HG03575 (cell line): ENCODE measurements at regions not wholly inside any gene's neighbourhood (a gene's known extent, or its start where the extent isn't known, plus 50 kb on each side); places are given as distances from the start of the nearest gene placed in this dataset.
"Not testable (repeated sequence)": the region's sequence is repeated elsewhere in the genome, so short reads cannot be mapped to it uniquely, and the experiment has no call there.

Experiments used
- ATAC-seq: cut with Tn5 transposase; IDR thresholded peaks from one replicate; pipeline ENCODE4 v1.9.1; 2021; ENCODE audit not compliant: unreplicated experiment, insufficient number of reproducible peaks, low FRiP score; ENCODE audit errors: extremely low read depth

DNA sequence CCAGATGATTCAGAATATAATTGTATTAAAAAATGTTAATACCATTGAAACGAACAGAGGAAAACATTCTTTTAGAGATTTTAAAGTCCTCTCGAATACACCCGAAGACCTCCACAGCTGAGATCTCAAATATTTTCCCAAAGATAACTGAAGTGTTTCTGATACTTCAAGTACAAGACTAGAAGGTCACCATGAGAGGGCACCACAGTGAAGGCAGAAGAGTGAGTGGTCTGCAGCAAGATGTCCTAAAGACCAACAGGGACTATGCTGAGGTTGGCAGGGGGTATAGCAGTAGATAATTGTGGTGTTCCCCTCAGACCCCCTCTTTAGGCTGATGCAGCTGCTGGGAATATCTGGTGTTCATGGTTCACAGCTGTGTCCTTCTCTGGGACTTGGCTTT is 156.5 kb downstream of the PDCD6IP start:
- ATAC-seq = no peak

GRCh38 chr3:33956206-33956605 is 157.8 kb downstream of the PDCD6IP start:
- ATAC-seq = no peak

- no peak for ATAC-seq
Measured at GRCh38 chr3:33956776-33957175, 158.3 kb downstream of the PDCD6IP start.

DNA sequence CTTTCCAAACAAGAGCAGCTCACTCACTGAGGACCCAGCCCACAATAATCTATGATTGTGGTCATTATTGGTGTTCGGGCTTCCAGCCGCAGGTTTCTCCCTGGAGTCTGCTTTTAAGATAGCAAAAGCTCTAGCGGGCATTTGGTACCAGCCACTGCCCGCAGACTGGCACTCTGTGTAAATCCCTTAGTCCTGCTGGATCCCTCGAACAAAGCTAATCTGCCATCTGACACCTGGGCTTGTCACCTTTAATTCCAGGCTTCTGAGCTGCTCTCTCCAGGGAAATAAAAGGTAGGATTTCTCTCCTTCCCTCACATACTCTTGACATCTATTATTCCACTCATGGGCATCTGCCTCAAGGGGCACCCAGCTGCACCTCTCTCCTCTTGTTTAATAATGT is 158.7 kb downstream of the PDCD6IP start:
- ATAC-seq = no peak

GRCh38 chr3:33958661-33959060 is 160.2 kb downstream of the PDCD6IP start:
- no peak for ATAC-seq

DNA sequence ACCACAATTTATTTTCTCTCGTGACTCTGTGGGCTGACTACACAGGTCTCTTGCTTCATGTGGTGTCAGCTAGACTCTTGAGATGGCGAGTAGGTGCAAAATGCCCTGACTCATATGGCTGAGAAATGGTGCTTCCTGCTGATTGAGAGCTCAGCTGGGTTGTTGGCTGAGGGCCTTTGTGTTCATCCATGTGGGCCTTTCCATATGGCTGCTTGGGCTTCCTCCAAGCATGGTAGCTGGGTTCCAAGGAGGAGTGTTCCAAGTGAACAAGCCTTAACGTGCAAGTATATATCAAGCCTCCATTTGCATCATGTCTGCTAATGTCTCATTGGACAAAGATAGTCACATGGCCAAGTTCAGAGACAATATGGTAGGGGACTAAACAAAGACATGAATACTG is 164.0 kb downstream of the PDCD6IP start:
- ATAC-seq = no peak

- not testable (repeated sequence) for ATAC-seq
Measured at GRCh38 chr3:33970180-33970579, 171.8 kb downstream of the PDCD6IP start.

DNA sequence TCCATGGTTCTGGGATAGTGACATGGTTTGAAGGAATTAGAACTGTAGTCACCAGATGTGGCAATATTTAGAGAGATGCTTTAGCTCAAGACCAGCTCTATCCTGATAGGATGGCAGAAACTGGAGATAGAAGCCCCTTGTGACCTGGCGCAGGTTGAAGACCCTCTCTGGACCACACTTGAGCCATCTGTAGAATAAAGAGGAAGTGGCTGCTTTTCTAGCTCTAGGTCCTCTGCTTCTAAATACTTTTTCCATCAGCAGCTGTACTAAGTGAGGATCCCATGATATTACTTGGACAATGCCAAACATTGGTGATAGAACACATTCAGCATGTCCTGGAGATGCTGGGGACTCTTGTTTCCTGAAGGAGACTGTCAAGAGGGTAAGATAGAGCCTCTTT is 172.6 kb downstream of the PDCD6IP start:
- ATAC-seq = no peak

- ATAC-seq = no peak
Measured at GRCh38 chr3:33975463-33975862, 177.0 kb downstream of the PDCD6IP start.

- no peak for ATAC-seq
Measured at GRCh38 chr3:33977227-33977626, 178.8 kb downstream of the PDCD6IP start.

DNA sequence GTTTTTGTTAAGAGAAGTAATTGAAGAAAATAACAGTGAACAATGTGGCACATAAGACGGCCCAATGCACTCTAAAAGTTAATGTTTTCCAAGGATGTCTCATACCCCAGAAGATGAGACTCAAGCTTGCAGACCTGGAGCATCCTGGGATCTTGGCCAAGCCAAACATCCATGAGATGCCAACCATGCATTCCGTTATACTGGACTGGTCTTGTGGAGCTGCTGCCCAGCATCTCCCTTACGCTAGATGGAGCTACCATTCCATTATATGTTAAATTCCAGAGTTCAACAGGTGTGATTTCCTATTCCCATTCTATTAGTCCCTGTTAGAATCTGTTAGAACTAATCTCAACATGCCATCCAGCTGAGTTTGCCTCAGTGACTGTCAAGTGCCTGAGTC is 181.8 kb downstream of the PDCD6IP start:
- ATAC-seq = no peak

GRCh38 chr3:33982269-33982798 is 183.9 kb downstream of the PDCD6IP start:
- ATAC-seq = no peak

DNA sequence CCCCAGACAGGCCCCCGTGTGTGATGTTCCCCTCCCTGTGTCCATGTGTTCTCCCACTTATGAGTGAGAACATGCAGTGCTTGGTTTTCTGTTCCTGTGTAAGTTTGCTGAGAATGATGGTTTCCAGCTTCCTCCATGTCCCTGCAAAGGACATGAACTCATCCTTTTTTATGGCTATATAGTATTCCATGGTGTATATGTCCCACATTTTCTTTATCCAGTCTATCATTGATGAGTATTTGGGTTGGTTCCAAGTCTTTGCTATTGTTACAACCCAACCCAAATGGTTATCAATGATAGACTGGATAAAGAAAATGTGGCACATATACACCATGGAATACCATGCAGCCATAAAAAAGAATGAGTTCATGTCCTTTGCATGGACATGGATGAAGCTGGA is 184.5 kb downstream of the PDCD6IP start:
- not testable (repeated sequence) for ATAC-seq

DNA sequence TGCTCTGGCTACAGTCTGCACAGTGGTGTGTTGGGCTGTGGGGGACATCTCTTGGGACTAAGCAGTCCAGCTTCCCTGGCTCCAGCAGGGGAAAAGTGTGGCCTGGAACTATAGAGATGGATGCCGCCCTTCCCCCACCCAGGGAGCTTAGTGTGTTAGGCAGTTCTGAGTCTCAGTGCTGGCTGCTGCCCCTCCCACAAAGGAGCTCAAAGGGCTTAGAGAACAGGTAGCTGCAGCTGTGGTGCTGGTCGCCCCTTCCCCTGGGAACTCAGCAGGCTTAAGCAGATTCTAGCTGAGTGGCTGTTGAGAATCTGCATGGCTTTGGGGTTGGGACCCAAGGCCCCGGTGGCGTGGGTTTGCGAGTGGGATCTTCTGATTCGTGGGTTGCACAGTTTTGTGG is 190.8 kb downstream of the PDCD6IP start:
- ATAC-seq = no peak

DNA sequence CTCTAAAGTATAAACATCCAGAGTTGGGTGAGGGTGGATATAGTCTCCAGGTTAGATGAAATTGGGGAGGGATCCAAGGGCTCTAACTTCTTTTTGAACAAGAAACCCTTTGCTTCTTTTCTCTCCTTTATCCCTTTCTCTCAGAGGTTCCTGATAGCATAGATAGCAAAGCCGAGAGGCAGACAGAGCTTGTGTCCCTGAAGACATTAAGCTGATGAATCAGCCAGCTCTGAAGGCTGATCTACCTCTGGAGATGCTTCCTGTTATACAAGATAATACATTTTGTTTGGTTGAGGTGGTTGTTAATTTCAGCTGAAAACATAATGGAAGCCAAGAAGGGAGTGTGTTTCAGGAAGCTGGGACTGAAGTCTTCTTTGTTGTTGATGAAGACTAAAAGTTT is 193.2 kb downstream of the PDCD6IP start:
- ATAC-seq = no peak

DNA sequence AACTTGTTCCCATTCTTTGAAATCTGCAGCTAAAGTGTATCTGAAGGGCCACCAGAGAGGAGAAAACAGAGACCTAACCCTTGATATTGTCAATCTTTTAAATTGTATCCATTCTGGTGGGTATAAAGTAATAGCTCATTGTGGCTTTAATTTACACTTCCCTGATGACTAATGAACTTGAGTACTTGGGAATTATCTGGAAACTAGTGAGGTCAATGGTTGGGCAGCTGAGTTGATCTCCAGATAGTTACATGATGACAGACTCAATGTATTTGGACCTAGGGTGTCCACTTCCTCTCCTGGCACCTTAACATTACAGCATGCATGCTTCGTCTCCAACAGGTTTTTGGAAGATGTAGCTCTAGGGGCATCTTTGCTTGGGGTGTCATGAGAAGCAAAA is 195.2 kb downstream of the PDCD6IP start:
- ATAC-seq = no peak

- ATAC-seq = no peak
Measured at GRCh38 chr3:33994568-33994967, 196.1 kb downstream of the PDCD6IP start.

- no peak for ATAC-seq
Measured at GRCh38 chr3:34000301-34000700, 201.9 kb downstream of the PDCD6IP start.

- ATAC-seq = no peak
Measured at GRCh38 chr3:34001022-34001421, 202.6 kb downstream of the PDCD6IP start.

GRCh38 chr3:34001990-34002389 is 203.6 kb downstream of the PDCD6IP start:
- ATAC-seq = no peak

GRCh38 chr3:34002569-34003100 is 204.2 kb downstream of the PDCD6IP start:
- no peak for ATAC-seq
